Right lobe of liver (tissue), 6 donors: ENCODE measurements at regions not wholly inside any gene's neighbourhood (a gene's known extent, or its start where the extent isn't known, plus 50 kb on each side); places are given as distances from the start of the nearest gene placed in this dataset.

Experiments used
- ATAC-seq, 4 donors: fragments of 200-7000 bp; cut with Tn5 transposase; one replicate each; pipeline ENCODE4 v1.9.1; 2020; ENCODE audit warnings: mild to moderate bottlenecking in 4 of 4, moderate library complexity in 4 of 4
- DNase-seq, 3 donors: peaks; one replicate each; pipeline ENCODE4 v3.0.0-alpha.2; 2020
- H3K27ac ChIP-seq, 3 donors: fragments of 200-600 bp; one replicate each; pipeline ENCODE4 v1.8.0; 2022
- H3K27me3 ChIP-seq, 2 donors: fragments of 200-600 bp; one replicate each; pipeline ENCODE4 v1.8.0; 2022
- H3K36me3 ChIP-seq, 4 donors: fragments of 200-600 bp; sonication (generic) in 1 of 4; one replicate each; pipeline versions ENCODE4 v1.5.1 to v1.8.0; 2017 to 2022; ENCODE audit warnings: control low read depth in 1 of 4
- H3K4me1 ChIP-seq, 4 donors: fragments of 200-600 bp; sonication (generic) in 1 of 4; one replicate each; pipeline versions ENCODE4 v1.5.1 to v1.8.0; 2017 to 2022; ENCODE audit warnings: control low read depth in 1 of 4
- H3K4me3 ChIP-seq, 3 donors: fragments of 200-600 bp; one replicate each; pipeline ENCODE4 v1.8.0; 2022
- H3K9me3 ChIP-seq, 4 donors: fragments of 200-600 bp; sonication (generic) in 1 of 4; one replicate each; pipeline versions ENCODE4 v1.5.1 to v1.8.0; 2017 to 2022; ENCODE audit warnings: control low read depth in 1 of 4
- CTCF ChIP-seq, 4 donors: fragments of 200-600 bp in 3 of 4; fragments of 450-650 bp in 1 of 4; IDR thresholded peaks; one replicate each; pipeline versions ENCODE4 v1.5.1 to v1.8.0; 2016 to 2022; ENCODE audit warnings: antibody characterized with exemption in 4 of 4, mild to moderate bottlenecking in 2 of 4
- POLR2A ChIP-seq: fragments of 450-650 bp; IDR thresholded peaks from one replicate; pipeline ENCODE4 v1.6.1; 2017; ENCODE audit warnings: antibody characterized with exemption, mild to moderate bottlenecking
- WGBS: methylation state at CpG from one replicate; pipeline ENCODE4 v1.1.6; 2018; ENCODE audit warnings: low coverage, low lambda C conversion rate; ENCODE audit not compliant: insufficient coverage; ENCODE audit errors: missing lambda C conversion rate; 5-methylcytosine and 5-hydroxymethylcytosine counted together
- intact Hi-C, 2 donors: fragments of 100-400 bp; cut with DNase I; formaldehyde crosslinking; loops; one replicate each; pipeline versions ENCODE4 v1.11.2 to v1.14.1; 2022
- donor health status: DM: no; HTN: yes; CAD: no.
- donor health status: DM: no; HTN: no; CAD: no.
- donor health status: DM: no; HTN: no; CAD: no.
- donor health status: DM: no; HTN: yes; CAD: no.
- donor health status: DM: no; HTN: yes; CAD: no.

GRCh38 chr3:5731100-5731499, 543.6 kb downstream of the EDEM1 start:
- no peak for TF ChIP-seq POLR2A
- TF ChIP-seq CTCF (IDR thresholded peaks at IDR 0.05): peak; percentile 14 to 22 (median 20)
- Histone ChIP-seq H3K27ac (no peak overlapping the region), H3K9me3 (no peaks in the 10 kb centered on the region), H3K4me1 (no peaks in the 10 kb centered on the region), H3K36me3 (no peaks in the 10 kb centered on the region), H3K4me3 (no peak overlapping the region), H3K27me3 (no peaks in the 10 kb centered on the region)
- DNase-seq: no peak
- intact Hi-C loops: no loop called here
- peak in 1 of 4 donors; percentile 26 for ATAC-seq
- WGBS: 8% methylated on average over 2 of the region's 2 CpGs

DNA sequence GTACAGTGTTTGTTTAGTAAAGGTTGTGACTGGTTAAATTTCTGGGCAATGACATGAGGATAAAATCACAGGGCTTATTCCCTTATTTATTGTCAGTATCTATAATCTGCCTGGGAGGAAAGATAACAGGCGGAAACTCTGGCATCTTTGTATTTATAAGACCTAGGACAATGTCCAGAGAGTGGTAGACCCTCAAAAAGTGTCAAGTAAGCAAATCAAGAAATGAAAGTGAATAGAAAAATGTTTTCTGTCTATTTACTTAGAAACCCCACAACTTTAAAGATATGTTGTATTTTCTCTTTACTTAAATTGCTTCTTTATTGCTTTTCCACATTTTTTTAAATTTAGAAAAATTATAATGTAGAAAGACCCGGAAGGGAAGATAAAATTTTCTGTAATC, 544.6 kb downstream of the EDEM1 start:
- ATAC-seq: no peak
- intact Hi-C loops: no loop called here

DNA sequence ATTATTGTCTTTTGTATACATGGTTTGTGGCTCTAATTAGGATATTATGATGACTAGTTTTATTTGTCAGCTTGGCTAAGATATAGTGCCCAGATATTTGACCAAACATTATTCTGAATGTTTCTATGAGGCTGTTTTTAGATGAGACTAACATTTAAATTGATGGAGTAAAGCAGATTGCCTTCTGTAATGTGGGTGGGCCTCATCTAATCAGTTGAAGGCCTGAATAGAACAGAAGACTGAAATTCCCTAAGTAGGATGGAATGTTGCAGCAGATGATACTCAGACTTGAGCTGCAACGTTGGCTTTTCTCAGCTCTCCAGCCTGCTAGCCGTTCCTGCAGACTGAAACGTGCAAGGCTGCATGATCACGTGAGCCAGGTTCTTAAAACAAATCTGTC, 546.5 kb downstream of the EDEM1 start:
- no peak for TF ChIP-seq POLR2A
- TF ChIP-seq CTCF (IDR thresholded peaks at IDR 0.05): no peak
- H3K4me3 ChIP-seq: no peak overlapping the region
- H3K27ac ChIP-seq: no peak overlapping the region
- intact Hi-C loops: no loop called here
- DNase-seq (no peak), ATAC-seq (no peak)
- no peaks in the 10 kb centered on the region for H3K36me3 ChIP-seq
- H3K4me1 ChIP-seq: no peaks in the 10 kb centered on the region
- H3K27me3 ChIP-seq: no peaks in the 10 kb centered on the region
- WGBS: 65% methylated on average over 4 of the region's 4 CpGs
- no peaks in the 10 kb centered on the region for H3K9me3 ChIP-seq

More for the DNA sequence above, 544.6 kb downstream of the EDEM1 start:
- H3K9me3 ChIP-seq: no peaks in the 10 kb centered on the region
- H3K4me3 ChIP-seq: no peak overlapping the region
- H3K27ac ChIP-seq: no peak overlapping the region
- no peaks in the 10 kb centered on the region for H3K4me1 ChIP-seq
- DNase-seq: no peak
- TF ChIP-seq POLR2A: no peak
- no peak for TF ChIP-seq CTCF (IDR thresholded peaks at IDR 0.05)
- no peaks in the 10 kb centered on the region for H3K27me3 ChIP-seq
- WGBS: 46% methylated on average over 2 of the region's 2 CpGs
- H3K36me3 ChIP-seq: no peaks in the 10 kb centered on the region

- DNase-seq (no peak), ATAC-seq (no peak)
- H3K36me3 ChIP-seq: no peaks in the 10 kb centered on the region
- no peak for TF ChIP-seq CTCF (IDR thresholded peaks at IDR 0.05)
- TF ChIP-seq POLR2A: no peak
- no peaks in the 10 kb centered on the region for H3K27me3 ChIP-seq
- 52% methylated on average over 6 of the region's 6 CpGs for WGBS
- H3K9me3 ChIP-seq: no peaks in the 10 kb centered on the region
- H3K27ac ChIP-seq: no peak overlapping the region
- intact Hi-C loops: no loop called here
- H3K4me3 ChIP-seq: no peak overlapping the region
- no peaks in the 10 kb centered on the region for H3K4me1 ChIP-seq
Measured at GRCh38 chr3:5735896-5736295, 548.4 kb downstream of the EDEM1 start.

- intact Hi-C loops: no loop called here
- H3K36me3 ChIP-seq: no peaks in the 10 kb centered on the region
- H3K4me3 ChIP-seq: no peak overlapping the region
- no peaks in the 10 kb centered on the region for H3K4me1 ChIP-seq
- 33% methylated on average over 3 of the region's 3 CpGs for WGBS
- TF ChIP-seq CTCF (IDR thresholded peaks at IDR 0.05) (no peak), POLR2A (no peak)
- no peaks in the 10 kb centered on the region for H3K27me3 ChIP-seq
- DNase-seq (no peak), ATAC-seq (no peak)
- no peak overlapping the region for H3K27ac ChIP-seq
- H3K9me3 ChIP-seq: no peaks in the 10 kb centered on the region
Measured at GRCh38 chr3:5739299-5739935, 551.9 kb downstream of the EDEM1 start.
